ENCODE measurements at regions not wholly inside any gene's neighbourhood (a gene's known extent, or its start where the extent isn't known, plus 50 kb on each side); places are given as distances from the start of the nearest gene placed in this dataset.

- Histone ChIP-seq H3K4me1 (replicated peaks) (no peaks in the 10 kb centered on the region), H3K4me3 (no peak overlapping the region), H3K27me3 (replicated peaks; ENCODE audit: insufficient read depth) (no peaks in the 10 kb centered on the region), H3K9me3 (no peaks in the 10 kb centered on the region), H3K36me3 (no peaks in the 10 kb centered on the region), H3K27ac (no peak overlapping the region)
- DNase-seq (ENCODE audit: low spot score), result no peak
- intact Hi-C loops (cut with DNase I), result no loop called here
- TF ChIP-seq CTCF (IDR thresholded peaks at IDR 0.05), result no peak
- no peak for TF ChIP-seq POLR2A (IDR thresholded peaks at IDR 0.05)
- TF ChIP-seq POLR2AphosphoS5 (IDR thresholded peaks at IDR 0.05), result no peak
- 36% methylated on average over 3 of the region's 3 CpGs for WGBS
Measured at GRCh38 chr6:132973514-132973993, 159.2 kb downstream of the RPS12 start.

GRCh38 chr6:132974122-132974521, 159.8 kb downstream of the RPS12 start:
- Histone ChIP-seq H3K4me1 (replicated peaks) (no peaks in the 10 kb centered on the region), H3K27me3 (replicated peaks; ENCODE audit: insufficient read depth) (no peaks in the 10 kb centered on the region), H3K36me3 (no peaks in the 10 kb centered on the region), H3K9me3 (no peaks in the 10 kb centered on the region), H3K4me3 (no peak overlapping the region), H3K27ac (no peak overlapping the region)
- TF ChIP-seq POLR2AphosphoS5 (IDR thresholded peaks at IDR 0.05) (no peak), CTCF (IDR thresholded peaks at IDR 0.05) (no peak), POLR2A (IDR thresholded peaks at IDR 0.05) (no peak)
- WGBS, result 28% methylated on average over 4 of the region's 4 CpGs
- intact Hi-C loops (cut with DNase I), result no loop called here
- no peak for DNase-seq (ENCODE audit: low spot score)

DNA sequence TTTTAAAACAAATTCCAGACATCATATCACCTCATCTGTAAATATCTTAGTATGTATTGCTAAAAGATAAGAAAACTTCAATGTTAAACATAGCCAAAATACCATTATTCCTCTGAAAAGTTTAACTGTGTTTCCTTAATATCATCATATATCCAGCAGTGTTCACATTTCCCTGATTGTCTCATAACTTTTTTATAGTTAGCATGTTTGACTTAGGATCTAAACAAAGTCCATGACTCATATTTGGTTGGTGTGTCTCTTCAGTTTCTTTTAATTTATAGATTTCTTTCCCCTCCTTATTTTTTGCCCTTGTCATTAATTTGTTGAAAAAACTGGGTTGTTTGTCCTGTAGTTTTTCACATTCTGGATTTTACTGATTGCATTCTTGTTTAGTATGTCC, 163.0 kb downstream of the RPS12 start:
- DNase-seq (ENCODE audit: low spot score), result no peak
- Histone ChIP-seq H3K9me3 (no peaks in the 10 kb centered on the region), H3K36me3 (no peaks in the 10 kb centered on the region), H3K4me3 (no peak overlapping the region), H3K27me3 (replicated peaks; ENCODE audit: insufficient read depth) (no peaks in the 10 kb centered on the region), H3K4me1 (replicated peaks) (no peaks in the 10 kb centered on the region), H3K27ac (no peak overlapping the region)
- intact Hi-C loops (cut with DNase I), result no loop called here
- no peak for TF ChIP-seq CTCF (IDR thresholded peaks at IDR 0.05)
- no peak for TF ChIP-seq POLR2AphosphoS5 (IDR thresholded peaks at IDR 0.05)
- TF ChIP-seq POLR2A (IDR thresholded peaks at IDR 0.05), result no peak

DNA sequence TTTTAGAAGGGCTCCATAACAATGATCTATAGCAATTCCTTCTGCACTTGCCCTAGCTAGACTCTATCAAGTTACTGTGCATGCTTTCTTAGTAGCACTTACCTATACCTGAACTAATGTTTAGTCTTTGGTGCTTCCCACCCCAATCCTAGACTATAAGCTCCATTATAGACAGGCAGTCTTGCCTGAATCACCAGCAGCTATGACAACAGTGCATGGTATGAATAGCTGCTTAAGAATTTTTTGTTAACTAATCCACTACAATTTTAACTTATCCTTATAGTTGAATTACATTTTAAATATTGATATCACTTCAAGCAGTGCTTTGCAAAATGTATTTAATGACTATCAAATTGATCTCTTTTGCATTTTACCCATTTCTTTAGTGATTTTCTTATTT, 164.3 kb downstream of the RPS12 start:
- intact Hi-C loops (cut with DNase I), result no loop called here
- no peaks in the 10 kb centered on the region for H3K9me3 ChIP-seq

More for the DNA sequence above, 164.3 kb downstream of the RPS12 start:
- DNase-seq (ENCODE audit: low spot score), result no peak
- no peak overlapping the region for H3K4me3 ChIP-seq
- H3K27me3 ChIP-seq (replicated peaks; ENCODE audit: insufficient read depth), result no peaks in the 10 kb centered on the region
- TF ChIP-seq POLR2A (IDR thresholded peaks at IDR 0.05) (no peak), CTCF (IDR thresholded peaks at IDR 0.05) (no peak), POLR2AphosphoS5 (IDR thresholded peaks at IDR 0.05) (no peak)
- no peaks in the 10 kb centered on the region for H3K4me1 ChIP-seq (replicated peaks)
- H3K27ac ChIP-seq, result no peak overlapping the region
- no peaks in the 10 kb centered on the region for H3K36me3 ChIP-seq

Measured in prostate gland (tissue), 2 donors.